ENCODE measurements at regions not wholly inside any gene's neighbourhood (a gene's known extent, or its start where the extent isn't known, plus 50 kb on each side); places are given as distances from the start of the nearest gene placed in this dataset.
A peak's percentile ranks its signal among the peaks of the same experiment; 100 is the strongest.
"Not testable (repeated sequence)": the region's sequence is repeated elsewhere in the genome, so short reads cannot be mapped to it uniquely, and the experiment has no call there.

DNA sequence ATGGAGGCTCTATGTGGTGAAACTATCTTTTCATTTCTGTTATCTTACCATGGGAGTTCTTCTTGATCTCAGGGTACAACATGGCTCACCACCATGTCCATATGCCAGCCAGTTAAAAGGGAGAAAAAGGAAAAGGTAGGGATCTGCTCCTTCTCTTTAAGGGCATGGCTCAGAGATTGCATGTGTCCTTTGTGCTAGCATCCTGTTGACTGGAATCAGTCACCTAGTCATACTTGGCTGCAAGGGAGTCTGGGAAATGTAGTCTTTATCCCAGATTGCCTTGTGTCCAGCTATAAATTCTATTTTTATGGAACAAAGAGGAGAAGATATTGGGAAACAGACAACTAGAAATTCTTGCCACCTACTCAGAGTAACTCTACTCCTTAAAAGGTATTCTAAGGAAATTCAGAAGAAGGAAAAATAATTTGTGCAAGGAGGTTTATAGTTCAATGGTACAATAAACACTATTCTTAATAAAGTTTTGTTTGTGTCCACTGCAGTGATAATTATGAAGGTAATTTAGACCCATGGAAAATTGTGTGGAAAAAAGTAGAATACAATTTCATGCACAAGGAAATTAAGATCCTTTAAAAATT lies 86.4 kb upstream of the RPH3A start:
- intact Hi-C loops (cut with DNase I) = no loop called here
- DNase-seq = no peak

DNA sequence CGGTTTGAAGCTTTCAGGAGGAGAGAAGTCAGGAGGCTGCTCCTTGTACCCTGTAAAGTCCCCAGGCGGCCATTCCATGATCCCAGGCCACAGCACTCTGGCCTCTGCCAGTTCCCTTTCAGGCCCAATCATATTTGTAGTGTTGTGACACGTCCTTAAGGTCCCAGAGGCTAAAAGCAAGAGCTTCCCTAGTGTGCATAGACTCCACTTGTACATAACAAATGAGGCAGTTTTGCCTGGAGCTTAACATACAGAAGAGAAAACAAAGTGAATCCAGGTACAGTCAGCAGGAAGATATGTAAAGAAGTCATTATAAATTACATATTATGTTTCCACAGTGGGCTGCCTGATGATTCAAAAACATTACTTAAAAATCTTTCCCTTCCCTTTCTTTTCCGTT lies 81.1 kb upstream of the RPH3A start:
- intact Hi-C loops (cut with DNase I) = no loop called here

DNA sequence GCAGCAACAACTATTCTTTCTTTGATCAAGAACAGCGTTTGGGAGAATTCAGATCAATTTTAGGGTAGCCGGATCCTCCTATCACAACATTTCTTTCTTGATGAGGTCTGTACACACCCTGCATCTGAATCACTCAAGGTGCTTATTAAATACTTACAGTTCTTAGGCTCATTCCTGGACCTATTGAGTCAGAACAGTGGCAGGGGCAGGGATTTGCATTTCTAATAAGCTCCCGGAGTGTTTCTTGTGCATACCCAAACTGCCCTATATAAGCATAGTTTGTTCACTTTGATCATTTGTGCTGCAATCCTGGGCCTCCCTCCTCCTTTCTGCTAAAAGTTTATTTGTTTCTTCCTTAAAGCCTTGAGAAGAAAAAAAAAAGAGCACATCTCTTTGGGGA lies 80.5 kb upstream of the RPH3A start:
- DNase-seq = no peak
- intact Hi-C loops (cut with DNase I) = no loop called here

More for the DNA sequence above, 81.1 kb upstream of the RPH3A start:
- DNase-seq = no peak

DNA sequence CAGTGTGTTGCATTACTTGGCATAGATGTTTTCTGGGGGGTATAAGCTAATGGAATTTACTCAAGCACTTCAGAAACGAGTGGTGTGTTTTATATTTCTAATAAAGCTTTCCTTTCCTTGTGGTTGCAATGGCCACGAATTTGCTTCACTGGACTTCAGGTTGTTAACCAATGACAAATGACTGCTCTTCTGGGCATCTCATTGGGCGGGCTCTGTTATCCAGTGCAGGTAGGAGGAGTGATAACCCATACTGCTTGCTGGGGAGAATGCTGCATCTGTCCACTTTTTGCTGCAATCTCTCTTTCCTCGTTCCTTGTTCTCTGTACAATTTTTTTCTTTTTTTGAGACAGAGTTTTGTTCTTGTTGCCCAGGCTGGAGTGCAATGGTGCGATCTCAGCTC lies 80.0 kb upstream of the RPH3A start:
- DNase-seq = no peak
- intact Hi-C loops (cut with DNase I) = no loop called here

DNA sequence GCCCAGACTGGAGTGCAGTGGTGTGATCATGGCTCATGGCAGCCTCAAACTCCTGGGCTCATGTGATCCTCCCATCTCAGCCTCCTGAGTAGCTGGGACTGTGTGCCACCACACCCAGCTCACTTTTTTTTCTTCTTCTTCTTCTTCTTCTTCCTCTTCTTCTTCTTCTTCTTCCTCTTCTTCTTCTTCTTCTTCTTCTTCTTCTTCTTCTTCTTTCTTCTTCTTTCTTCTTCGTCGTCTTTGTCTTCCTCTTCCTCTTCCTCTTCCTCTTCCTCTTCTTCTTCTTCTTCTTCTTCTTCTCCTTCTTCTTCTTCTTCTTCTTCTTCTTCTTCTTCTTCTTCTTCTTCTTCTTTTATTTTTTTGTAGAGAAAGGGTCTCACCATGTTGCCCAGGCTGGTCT lies 78.8 kb upstream of the RPH3A start:
- DNase-seq; intact Hi-C loops (cut with DNase I): not testable (repeated sequence)

DNA sequence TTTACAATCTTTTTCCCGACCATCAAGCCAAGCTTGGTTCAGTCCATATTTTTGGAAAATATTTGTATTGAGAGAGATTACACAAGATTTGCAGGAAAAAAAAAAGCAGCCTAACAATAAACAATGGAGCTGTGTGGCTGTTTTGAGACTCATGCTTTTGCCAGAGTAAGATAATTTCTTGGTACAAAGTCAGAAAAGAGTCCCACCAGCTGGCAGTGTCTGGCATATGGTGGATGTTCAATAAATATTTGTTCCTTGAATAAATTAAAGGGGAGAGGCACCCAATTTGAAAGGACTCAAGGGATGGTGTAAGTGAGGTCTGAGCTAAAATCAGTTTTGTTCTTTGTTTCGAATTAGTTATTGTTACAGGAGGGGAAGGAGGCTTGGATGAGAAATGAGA lies 78.1 kb upstream of the RPH3A start:
- intact Hi-C loops (cut with DNase I) = no loop called here
- no peak for DNase-seq

DNA sequence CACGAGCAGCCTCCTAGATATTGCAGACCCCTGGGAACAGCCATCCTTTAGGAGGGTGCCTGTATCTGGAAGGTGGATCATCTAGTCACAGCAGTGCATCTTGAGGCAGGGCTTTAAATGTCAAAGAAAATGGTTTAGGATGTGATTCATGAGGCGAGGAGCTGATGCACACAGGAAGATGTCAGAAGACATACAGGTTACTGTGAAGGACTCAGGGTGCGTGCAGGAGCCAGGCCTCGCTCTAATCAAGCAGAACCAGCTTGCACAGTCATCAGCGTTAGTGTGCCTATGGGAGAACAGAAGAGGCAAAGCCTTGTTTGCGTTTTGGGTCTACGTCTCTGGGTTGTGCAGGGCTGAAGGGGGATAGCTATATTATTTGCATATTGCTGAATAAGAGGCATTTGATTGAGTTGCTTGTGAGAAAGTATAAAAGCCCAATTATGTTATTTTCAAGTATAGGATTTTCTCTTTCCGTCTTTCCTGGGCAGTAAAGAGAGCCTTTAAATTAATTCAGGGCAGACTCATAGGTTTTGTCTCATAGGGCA lies 77.3 kb upstream of the RPH3A start:
- peak in 1 of 10 donors; percentile 67 for DNase-seq
- intact Hi-C loops (cut with DNase I) = no loop called here

DNA sequence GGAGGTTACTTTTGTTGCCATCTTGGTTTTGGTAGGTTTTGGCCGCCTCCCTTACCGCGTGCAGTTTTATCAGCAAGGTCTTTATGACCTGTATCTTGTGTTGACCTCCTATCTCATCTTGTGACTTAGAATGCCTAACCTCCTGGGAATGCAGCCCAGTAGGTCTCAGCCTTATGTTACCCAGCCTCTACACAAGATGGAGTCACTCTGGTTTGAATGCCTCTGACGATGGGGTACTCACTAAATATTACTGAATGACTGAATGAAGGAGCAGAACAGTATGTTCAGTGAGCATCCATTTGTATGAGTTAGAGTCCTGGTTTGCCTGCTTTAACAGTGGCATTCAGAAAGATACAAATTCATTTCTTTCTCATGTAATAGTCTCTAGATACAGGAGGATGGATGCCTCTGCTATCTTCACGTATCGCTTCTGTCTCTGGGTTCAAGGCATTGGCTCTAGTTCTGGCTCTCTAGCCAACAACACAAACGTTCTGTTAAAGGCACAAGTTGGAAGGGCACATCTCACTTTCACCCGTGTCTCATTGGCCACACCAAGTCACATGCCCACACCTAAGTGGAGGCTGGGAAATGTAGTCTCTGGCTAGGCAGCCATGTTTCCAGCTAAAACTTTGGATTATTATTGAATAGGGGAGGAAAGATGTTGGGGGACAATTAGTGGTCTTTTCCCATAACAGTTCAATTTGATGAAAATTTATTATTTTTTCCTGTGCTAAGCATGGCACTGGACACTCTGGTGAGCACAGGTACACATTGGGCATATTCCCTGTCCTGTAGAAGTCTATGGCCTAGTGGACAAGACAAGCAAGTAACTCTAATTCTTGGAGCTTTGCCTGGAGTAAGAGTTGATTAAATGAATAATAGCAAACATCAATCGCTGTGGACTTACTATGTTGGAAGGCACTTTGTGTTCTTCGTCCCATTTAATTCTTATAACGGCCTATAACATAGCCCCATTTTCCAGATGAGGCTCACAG lies 75.2 kb upstream of the RPH3A start:
- peak in 9 of 10 donors; percentile 12 to 91 (median 48) for DNase-seq
- intact Hi-C loops (cut with DNase I) = no loop called here

DNA sequence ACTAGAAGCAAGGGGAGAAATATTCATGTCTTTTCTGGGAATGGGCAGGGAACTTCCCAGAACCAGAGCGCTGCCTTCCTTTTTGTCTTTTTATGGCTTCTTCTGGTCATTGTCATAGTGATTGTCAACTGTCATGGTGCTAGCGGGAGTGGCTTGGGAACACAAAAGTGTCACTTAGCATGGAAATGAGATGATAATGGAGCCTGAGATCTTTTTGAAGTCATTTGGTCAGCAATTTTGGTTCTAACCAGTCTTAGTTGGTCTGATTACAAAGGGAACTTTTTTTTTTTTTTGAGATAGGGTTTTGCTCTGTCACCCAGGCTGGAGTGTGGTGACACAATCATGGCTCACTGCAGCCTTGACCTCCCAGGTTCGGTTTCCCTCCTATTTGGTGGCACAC lies 62.7 kb upstream of the RPH3A start:
- no peak for DNase-seq
- intact Hi-C loops (cut with DNase I) = no loop called here

DNA sequence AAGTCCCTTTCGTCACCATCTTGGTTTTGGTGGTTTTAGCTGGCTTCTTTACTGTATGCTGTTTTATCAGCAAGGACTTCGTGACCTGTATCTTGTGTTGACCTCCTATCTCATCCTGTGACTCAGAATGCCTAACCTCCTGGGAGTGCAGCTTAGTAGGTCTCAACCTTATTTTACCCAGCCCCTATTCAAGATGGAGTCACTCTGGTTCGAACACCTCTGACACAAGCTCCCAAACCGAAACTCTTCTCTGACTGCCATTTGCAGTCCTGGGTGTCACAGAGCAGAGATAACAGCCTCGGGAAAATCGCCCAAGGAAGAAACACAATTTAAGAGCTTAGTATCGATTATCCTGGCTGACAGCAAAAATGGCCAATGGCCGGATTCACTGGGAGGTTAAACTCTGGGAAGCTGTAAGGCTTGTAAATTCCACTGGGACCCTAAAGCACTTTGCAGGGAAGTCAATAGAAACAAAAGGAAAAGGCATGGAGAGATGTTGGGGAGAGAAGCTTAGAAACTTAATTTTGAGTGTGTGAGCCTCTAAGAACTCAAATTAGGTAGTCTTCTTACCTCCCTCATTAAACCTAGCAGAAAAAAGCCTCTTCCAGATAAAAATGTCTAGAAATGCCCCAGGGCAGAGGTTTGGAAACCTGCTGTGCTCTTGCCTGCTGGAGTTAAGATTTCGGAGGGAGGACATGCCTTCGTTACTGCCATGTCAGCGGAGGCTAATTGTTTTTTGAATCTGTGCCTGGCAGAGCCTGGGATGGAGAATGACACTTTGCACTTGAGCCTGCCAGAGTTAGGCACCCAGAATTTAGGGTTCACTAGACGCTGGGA lies 56.5 kb upstream of the RPH3A start:
- intact Hi-C loops (cut with DNase I) = no loop called here
- DNase-seq = no peak

DNA sequence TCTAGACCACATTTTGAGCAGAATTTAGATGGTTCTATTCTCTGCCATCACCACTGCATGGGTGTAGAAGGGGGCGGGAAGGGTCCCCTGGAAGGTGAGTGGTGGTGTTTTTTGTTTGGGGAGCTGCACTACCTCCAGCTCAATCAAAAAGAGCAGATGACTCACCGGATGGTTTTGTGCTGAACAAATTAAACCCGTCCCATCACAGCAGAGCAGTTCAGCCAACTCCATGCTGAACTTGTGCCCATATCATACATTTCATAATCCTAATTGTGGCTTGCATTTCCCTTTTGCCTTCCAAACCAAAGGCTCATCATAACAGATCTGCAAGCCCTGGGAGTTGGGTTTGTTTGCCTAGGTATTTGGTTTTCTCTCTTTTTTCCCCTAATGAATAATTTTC lies 53.0 kb upstream of the RPH3A start:
- intact Hi-C loops (cut with DNase I) = no loop called here

DNA sequence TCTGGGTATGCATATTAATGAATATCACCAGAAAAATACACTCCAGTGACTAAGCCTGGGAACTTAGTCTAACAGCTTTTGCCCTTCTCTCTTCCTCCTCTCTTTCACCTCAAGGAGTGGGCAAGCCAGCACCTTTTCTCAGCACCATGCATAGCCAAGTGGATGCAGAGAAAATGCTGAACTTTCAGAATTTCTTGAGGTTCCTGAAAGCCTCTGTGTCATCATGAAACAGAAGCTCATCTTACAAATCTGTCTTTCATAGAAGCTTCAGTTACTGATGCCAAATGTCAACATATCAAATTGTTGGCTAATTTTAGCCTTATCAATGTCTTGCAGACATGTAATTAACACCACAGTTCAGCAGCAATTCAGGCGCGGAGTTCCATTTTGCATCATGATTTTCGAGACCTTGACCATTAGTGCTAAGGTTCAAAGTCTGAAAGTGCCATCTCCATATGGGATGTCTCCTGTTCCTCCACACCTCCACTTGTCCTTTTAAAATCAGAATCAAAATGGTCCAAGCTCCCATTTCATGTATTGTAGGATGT lies 51.1 kb upstream of the RPH3A start:
- intact Hi-C loops (cut with DNase I) = no loop called here
- no peak for DNase-seq

More for the DNA sequence above, 53.0 kb upstream of the RPH3A start:
- DNase-seq = no peak

DNA sequence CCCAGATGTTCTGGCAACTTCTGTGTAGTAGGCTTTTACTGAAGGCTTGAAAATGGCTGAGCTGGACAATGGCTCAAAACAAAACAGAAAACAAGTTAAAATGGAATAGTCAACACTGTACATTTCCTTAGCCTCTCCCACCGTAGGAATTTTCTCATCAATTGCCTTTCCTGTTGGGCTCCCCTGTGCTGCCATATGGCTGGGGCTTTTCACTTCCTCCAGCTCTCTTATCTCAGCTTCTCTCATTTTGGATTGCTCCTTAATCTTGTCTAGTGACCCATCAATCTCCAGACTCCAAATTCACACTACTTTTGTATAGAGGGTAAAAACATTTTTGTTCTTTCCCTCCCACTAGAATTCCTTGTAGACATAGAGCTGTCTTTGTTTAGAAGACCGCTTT lies 50.4 kb upstream of the RPH3A start:
- intact Hi-C loops (cut with DNase I) = no loop called here
- DNase-seq = no peak
